ENCODE measurements at regions not wholly inside any gene's neighbourhood (a gene's known extent, or its start where the extent isn't known, plus 50 kb on each side); places are given as distances from the start of the nearest gene placed in this dataset.

DNA sequence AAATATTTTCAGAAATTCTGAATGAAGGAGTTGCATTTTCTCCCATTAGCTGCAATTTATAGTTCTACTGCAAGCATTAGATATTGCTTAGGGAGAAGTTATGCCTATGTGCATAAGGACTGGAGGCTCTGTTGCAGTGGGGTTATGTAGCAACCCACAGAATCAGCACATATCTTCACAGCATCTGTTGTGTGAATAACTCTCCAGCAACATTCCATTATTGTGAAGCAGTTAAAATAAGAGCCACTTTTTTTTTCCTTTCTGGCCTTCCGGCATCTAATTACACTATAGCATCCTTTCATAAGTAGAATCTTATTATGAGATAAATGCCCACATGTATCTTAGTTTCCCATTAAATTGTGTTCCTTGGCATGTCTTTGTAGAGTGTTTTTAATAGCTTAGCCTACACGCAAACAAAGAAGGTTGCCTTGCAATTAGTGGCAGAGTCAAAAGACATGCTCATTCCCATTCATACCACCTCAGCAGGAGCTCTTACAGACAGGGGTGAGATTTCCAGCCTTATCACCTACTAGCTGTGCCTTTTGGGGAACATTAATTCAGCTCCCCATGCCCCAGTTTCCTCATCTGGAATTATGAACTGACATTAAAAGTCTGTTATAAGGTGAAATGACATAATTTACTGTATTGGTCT is 596.0 kb upstream of the GOT2 start:
- Histone ChIP-seq H3K27me3 (no peaks in the 10 kb centered on the region), H3K27ac (no peak overlapping the region), H3K4me3 (no peak overlapping the region), H3K9me3 (no peaks in the 10 kb centered on the region), H3K36me3 (no peaks in the 10 kb centered on the region), H3K4me1 (no peaks in the 10 kb centered on the region)
- DNase-seq (no peak), ATAC-seq (ENCODE audit: low FRiP score in 2 of 2) (no peak)
- WGBS, 2 donors, result 71 to 95% methylated on average over 2 of the region's 2 CpGs
- TF ChIP-seq EP300 (IDR thresholded peaks at IDR 0.05) (no peak), POLR2A (IDR thresholded peaks at IDR 0.05) (no peak), POLR2AphosphoS5 (IDR thresholded peaks at IDR 0.05) (no peak)
- TF ChIP-seq, protein P1, sequence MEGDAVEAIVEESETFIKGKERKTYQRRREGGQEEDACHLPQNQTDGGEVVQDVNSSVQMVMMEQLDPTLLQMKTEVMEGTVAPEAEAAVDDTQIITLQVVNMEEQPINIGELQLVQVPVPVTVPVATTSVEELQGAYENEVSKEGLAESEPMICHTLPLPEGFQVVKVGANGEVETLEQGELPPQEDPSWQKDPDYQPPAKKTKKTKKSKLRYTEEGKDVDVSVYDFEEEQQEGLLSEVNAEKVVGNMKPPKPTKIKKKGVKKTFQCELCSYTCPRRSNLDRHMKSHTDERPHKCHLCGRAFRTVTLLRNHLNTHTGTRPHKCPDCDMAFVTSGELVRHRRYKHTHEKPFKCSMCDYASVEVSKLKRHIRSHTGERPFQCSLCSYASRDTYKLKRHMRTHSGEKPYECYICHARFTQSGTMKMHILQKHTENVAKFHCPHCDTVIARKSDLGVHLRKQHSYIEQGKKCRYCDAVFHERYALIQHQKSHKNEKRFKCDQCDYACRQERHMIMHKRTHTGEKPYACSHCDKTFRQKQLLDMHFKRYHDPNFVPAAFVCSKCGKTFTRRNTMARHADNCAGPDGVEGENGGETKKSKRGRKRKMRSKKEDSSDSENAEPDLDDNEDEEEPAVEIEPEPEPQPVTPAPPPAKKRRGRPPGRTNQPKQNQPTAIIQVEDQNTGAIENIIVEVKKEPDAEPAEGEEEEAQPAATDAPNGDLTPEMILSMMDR (IDR thresholded peaks at IDR 0.05), result no peak

DNA sequence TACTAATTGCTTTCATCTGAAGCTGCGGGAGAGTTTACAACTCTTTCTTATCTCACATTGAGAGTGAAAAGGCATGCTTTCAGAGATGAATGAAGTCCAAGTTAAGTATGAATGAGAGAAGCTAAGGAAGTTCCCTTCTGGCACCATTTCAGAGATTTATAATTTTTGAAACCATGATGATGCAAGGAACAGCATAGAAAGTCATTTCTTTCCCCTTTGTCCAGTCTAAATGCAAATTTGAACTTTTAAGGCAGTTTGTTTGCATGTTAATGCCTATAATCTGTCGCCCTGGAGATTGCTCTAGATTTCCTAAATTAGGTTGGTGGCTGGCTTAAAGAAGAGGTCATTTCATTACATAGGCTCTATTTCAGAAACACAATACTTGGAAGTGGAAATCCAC is 594.8 kb upstream of the GOT2 start:
- ATAC-seq (ENCODE audit: low FRiP score in 2 of 2) (no peak), DNase-seq (no peak)
- no peak overlapping the region for H3K4me3 ChIP-seq
- no peaks in the 10 kb centered on the region for H3K4me1 ChIP-seq
- no peaks in the 10 kb centered on the region for H3K36me3 ChIP-seq
- no peaks in the 10 kb centered on the region for H3K27me3 ChIP-seq
- WGBS, 2 donors, result 53 to 76% methylated on average over 2 of the region's 2 CpGs
- H3K9me3 ChIP-seq, result no peaks in the 10 kb centered on the region
- no peak overlapping the region for H3K27ac ChIP-seq
- TF ChIP-seq, protein P1 (IDR thresholded peaks at IDR 0.05), result no peak
- TF ChIP-seq POLR2A (IDR thresholded peaks at IDR 0.05), result no peak
- no peak for TF ChIP-seq POLR2AphosphoS5 (IDR thresholded peaks at IDR 0.05)
- no peak for TF ChIP-seq EP300 (IDR thresholded peaks at IDR 0.05)

DNA sequence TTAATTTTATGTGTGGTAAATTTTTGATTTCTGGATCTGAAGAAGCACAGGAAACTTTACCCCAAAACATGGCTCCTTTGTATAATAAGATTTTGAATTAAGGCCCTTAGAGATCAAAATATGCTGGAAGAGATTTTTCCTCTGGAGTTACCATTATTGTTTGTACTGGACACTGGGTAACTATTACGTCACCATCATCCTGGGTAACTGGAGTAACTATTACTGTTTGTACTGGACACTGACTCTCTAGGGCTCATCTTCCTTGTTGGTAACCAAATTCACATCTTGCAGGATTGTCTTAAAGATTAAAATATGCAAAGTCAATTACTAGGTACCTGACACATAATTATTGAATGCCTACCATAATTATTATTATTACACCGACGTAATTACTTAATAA is 593.8 kb upstream of the GOT2 start:
- Histone ChIP-seq H3K27me3 (no peaks in the 10 kb centered on the region), H3K9me3 (no peaks in the 10 kb centered on the region), H3K27ac (no peak overlapping the region), H3K4me3 (no peak overlapping the region), H3K4me1 (no peaks in the 10 kb centered on the region), H3K36me3 (no peaks in the 10 kb centered on the region)
- TF ChIP-seq, protein P1 (IDR thresholded peaks at IDR 0.05), result no peak
- TF ChIP-seq POLR2AphosphoS5 (IDR thresholded peaks at IDR 0.05), result no peak
- no peak for TF ChIP-seq EP300 (IDR thresholded peaks at IDR 0.05)
- TF ChIP-seq POLR2A (IDR thresholded peaks at IDR 0.05), result no peak
- DNase-seq (no peak), ATAC-seq (ENCODE audit: low FRiP score in 2 of 2) (no peak)
- WGBS, 2 donors, result 94 to 95% methylated on average over 3 of the region's 3 CpGs

DNA sequence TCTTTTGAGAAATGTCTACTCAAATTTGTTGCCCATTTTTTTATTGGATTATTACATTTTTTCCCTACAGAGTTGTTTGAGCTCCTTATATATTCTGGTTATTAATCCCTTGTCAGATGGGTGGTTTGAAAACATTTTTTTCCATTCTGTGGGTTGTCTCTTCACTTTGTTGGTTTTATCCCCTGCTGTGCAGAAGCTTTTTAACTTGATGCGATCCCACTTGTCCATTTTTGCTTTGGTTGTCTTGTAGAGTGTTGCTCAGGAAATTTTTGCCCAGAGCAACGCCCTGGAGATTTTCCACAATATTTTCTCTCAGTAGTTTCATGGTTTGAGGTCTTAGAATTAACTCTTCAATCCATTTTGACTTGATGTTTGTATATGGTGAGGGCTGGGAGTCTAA is 592.8 kb upstream of the GOT2 start:
- no peaks in the 10 kb centered on the region for H3K27me3 ChIP-seq
- TF ChIP-seq POLR2AphosphoS5 (IDR thresholded peaks at IDR 0.05) (no peak), EP300 (IDR thresholded peaks at IDR 0.05) (no peak), POLR2A (IDR thresholded peaks at IDR 0.05) (no peak)
- TF ChIP-seq, protein P1 (IDR thresholded peaks at IDR 0.05), result no peak
- no peaks in the 10 kb centered on the region for H3K36me3 ChIP-seq
- no peaks in the 10 kb centered on the region for H3K4me1 ChIP-seq
- H3K9me3 ChIP-seq, result no peaks in the 10 kb centered on the region
- DNase-seq (no peak), ATAC-seq (ENCODE audit: low FRiP score in 2 of 2) (no peak)
- H3K4me3 ChIP-seq, result no peak overlapping the region
- H3K27ac ChIP-seq, result no peak overlapping the region
- WGBS, 2 donors, result 65 to 91% methylated on average over 2 of the region's 2 CpGs

DNA sequence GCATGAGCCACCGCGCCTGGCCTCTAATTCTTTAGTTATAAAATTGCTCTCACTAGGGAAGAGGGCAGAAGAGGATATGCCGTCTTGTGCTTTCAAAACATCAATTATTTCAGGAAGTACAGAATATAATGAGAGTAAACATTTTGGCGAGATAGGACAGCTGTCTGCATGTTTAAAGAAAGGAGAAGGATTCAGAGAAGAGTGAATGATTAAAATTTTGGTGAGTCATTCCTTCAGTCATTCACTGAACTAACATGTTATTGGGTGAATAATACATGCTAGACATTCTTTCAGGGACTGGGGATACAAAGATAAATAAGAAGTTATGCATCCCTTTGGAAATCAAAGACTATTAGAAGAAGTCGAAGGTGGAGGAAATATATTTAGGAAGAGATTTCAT is 590.3 kb upstream of the GOT2 start:
- 45 to 56% methylated on average over 5 of the region's 5 CpGs for WGBS, 2 donors
- TF ChIP-seq, protein P1 (IDR thresholded peaks at IDR 0.05), result no peak
- TF ChIP-seq EP300 (IDR thresholded peaks at IDR 0.05) (no peak), POLR2A (IDR thresholded peaks at IDR 0.05) (no peak), POLR2AphosphoS5 (IDR thresholded peaks at IDR 0.05) (no peak)
- no peak overlapping the region for H3K27ac ChIP-seq
- no peak overlapping the region for H3K4me3 ChIP-seq
- H3K27me3 ChIP-seq, result no peaks in the 10 kb centered on the region
- H3K4me1 ChIP-seq, result no peaks in the 10 kb centered on the region
- no peaks in the 10 kb centered on the region for H3K9me3 ChIP-seq
- DNase-seq (no peak), ATAC-seq (ENCODE audit: low FRiP score in 2 of 2) (no peak)
- no peaks in the 10 kb centered on the region for H3K36me3 ChIP-seq

All from upper lobe of left lung (tissue), 6 donors.